ENCODE measurements at regions not wholly inside any gene's neighbourhood (a gene's known extent, or its start where the extent isn't known, plus 50 kb on each side); places are given as distances from the start of the nearest gene placed in this dataset.
A peak's percentile ranks its signal among the peaks of the same experiment; 100 is the strongest.

GRCh38 chr2:56444339-56444738, 260.5 kb downstream of the CCDC85A start:
- peak; percentile 23 for DNase-seq (ENCODE audit: extremely low read depth, low read depth, low spot score)

DNA sequence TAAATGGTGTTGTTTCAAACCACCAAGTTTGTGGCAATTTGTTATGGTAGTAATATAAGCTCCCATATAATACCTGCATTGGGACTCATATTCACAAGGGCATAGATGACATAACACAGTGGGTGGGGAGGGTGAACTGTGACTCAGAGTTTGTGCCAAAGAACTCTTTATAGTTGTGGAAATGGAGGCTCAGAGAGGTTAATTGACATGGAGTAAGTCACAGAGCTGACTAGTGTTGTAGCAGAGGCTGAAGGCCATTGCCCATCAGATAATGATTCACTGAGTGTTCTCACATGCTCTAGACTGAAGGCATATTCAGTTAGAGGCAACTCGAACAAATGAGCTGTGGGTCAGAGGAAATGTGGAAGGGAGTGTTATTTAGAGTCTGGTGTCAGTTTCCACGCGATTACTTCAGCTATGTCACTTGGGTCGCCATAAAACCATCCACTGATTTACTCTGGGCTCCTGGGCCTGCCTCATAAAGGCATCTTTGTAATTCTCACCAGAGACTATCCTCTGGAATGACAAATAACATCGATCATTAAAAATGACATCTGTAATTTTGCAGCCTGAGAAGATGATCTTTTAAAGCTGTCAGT, 264.7 kb downstream of the CCDC85A start:
- no peak for DNase-seq (ENCODE audit: extremely low read depth, low read depth, low spot score)

GRCh38 chr2:56449002-56449431, 265.2 kb downstream of the CCDC85A start:
- no peak for DNase-seq (ENCODE audit: extremely low read depth, low read depth, low spot score)

DNA sequence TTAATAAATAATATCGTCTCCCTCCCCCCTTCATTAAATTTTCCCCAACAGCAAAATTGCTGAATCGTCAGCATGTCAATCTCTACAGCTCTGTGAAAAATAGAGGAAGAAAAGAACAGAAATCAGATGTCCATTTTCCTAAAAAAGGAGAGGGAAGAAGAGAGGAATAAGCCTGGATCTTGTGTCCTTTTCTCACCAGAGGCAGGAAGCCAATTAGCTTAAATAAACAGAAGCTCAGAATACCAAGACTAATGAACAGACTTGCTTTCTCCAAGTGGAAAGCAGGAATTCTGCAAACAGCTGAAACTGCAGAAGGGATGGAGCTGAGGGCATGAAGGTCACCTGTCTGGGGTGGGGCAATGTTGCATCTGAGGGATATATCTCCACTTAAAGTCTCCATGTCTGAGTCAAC, 265.7 kb downstream of the CCDC85A start:
- DNase-seq (ENCODE audit: extremely low read depth, low read depth, low spot score), result no peak

GRCh38 chr2:56450047-56450446, 266.3 kb downstream of the CCDC85A start:
- no peak for DNase-seq (ENCODE audit: extremely low read depth, low read depth, low spot score)

- DNase-seq (ENCODE audit: extremely low read depth, low read depth, low spot score), result no peak
Measured at GRCh38 chr2:56450772-56451171, 267.0 kb downstream of the CCDC85A start.

DNA sequence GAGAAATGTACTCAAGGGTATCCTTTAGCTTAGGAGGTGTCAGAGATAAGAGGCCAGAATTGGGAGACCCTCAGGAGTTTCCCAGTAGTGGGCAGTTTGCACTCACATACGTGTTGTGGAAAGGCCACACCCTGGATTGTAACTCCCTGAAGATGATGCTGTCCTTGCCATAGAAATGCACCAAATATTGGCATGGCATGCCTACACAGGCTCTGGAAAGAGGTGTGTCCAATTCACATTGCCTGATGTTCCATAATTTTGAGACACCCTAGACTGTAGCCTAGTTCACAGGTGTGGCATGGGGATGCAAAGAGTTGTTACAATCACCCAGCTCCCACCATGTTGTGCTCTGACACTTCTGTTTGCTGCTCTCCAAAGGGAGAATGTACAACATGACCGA, 271.9 kb downstream of the CCDC85A start:
- no peak for DNase-seq (ENCODE audit: extremely low read depth, low read depth, low spot score)

DNA sequence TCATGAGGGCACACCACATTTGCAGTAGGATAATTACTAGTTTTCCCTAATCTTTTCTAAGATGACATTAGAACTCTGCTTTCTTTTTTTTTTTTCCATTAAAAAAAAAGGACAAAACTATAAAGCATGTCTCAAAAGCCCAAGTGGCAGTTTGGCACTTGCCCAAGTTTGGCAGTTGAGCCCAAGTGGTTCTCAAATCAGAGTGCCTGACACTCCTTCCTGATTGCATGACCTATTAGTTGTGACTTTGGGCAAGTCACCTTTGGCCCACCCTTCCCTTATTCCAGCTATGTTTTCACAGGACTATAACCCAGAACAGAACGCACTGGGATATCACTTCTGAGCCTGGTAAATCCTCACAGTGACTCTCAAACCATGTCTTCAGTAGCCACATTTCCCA, 273.0 kb downstream of the CCDC85A start:
- no peak for DNase-seq (ENCODE audit: extremely low read depth, low read depth, low spot score)

- DNase-seq (ENCODE audit: extremely low read depth, low read depth, low spot score), result no peak
Measured at GRCh38 chr2:56460508-56460907, 276.7 kb downstream of the CCDC85A start.

DNA sequence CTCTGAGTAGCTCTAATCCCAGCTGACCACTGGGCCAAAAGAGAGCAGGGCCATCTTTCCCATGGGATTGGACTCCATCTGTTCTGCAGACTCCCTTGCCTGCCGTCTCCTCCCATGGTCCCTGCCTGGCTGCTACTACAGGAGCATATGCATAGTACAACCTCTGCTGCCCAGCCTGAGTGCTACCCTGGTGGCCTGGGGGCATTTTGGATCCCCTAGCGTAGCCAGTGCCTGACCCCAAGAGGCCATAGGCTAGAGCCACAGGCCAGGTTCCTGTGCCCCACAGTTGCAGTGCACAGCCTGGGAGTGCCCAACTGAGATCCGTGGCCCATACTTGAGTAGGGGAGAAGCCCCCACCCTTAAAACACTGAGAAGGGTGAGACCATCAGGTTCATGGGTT, 280.3 kb downstream of the CCDC85A start:
- no peak for DNase-seq (ENCODE audit: extremely low read depth, low read depth, low spot score)

- DNase-seq (ENCODE audit: extremely low read depth, low read depth, low spot score), result no peak
Measured at GRCh38 chr2:56464613-56465012, 280.8 kb downstream of the CCDC85A start.

- DNase-seq (ENCODE audit: extremely low read depth, low read depth, low spot score), result no peak
Measured at GRCh38 chr2:56465491-56465890, 281.7 kb downstream of the CCDC85A start.

DNA sequence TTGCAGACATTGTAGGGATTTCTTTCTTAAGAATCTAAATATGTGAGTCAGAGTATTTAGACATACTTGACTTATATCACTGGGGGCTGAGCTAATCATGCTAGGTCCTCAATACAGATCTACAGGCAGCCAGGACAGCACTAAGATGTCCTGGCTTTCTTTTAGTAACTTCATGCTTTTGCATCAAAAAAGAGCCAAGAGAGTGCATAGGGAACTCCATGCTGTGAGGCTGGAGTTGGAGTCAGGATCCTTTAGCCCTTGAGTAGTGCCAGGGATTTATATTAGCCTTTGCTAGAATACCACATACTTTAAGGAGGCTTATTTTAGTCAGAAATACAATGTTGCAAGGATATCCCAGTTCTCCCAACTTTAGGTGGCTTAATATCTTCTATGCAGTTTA, 289.7 kb downstream of the CCDC85A start:
- no peak for DNase-seq (ENCODE audit: extremely low read depth, low read depth, low spot score)

DNA sequence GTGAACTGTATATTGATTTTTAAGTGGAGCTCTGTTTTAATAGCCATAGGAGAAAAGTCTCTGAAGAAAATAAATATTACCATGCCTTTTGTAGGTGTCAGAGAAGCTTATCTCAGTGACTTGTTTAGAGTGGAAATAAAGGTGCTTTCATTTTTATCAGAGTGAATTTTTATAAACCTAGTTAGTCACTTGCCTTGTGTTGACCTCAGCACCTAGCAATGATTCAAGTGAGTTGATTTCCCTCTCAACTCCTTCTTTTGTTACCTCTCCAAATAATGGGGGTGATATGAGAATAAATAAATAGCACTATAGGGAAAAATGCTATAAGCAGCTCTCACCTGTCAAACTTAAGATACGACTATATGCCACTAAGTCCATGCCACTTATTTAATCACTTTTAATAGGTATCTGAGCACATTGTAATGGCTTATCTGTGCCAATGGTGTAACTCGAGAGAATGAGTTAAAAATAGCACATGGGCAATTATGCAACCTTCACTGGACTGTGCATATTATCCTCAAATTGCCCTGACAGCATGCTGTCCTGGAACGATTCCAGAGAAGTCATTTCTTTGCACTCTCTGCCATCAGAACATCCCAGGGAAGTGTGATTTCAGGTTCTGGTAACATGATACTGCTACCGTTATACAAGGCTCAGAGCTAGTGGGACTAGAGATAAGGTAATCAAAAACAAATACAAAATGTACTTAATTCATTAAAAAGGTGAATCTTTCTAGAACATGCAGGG, 290.8 kb downstream of the CCDC85A start:
- no peak for DNase-seq (ENCODE audit: extremely low read depth, low read depth, low spot score)

DNA sequence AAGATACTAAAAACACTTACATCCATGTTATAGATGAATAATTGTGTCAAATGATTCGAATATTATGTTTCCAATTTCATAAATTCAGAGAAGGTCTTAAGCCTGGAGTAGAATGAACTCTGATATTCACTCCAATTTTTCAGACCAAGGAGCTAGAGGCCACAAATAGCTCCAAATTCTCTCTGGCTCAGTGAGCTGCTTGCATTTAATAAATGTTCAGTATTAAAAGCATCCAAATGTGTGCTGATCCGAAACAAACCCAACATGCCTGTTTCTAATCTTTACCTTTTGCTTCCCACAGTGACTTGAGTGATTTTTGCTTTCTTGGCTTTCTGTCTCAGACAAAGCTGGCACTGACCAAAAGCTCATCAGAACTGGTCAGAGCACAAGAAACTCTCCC, 291.4 kb downstream of the CCDC85A start:
- DNase-seq (ENCODE audit: extremely low read depth, low read depth, low spot score), result no peak

- DNase-seq (ENCODE audit: extremely low read depth, low read depth, low spot score), result no peak
Measured at GRCh38 chr2:56476509-56477071, 292.8 kb downstream of the CCDC85A start.

DNA sequence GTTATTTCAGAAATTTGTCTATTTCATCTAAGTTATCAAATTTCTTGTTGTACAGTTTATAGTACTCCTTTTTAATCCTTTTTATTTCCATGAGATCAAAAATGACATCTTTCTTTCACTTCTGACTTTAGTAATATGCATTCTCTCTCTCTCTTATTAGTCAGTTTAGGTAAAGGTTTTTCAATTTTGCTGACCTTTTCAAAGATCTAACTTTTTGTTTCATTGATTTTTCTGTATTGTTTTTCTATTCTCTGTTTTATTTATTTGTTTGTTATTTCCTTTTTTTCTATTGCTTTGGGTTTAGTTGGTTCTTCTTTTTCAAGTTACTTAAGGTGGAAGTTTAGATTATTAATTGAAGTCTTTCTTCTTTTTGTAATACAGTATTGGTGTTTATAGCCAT, 294.2 kb downstream of the CCDC85A start:
- no peak for DNase-seq (ENCODE audit: extremely low read depth, low read depth, low spot score)

DNA sequence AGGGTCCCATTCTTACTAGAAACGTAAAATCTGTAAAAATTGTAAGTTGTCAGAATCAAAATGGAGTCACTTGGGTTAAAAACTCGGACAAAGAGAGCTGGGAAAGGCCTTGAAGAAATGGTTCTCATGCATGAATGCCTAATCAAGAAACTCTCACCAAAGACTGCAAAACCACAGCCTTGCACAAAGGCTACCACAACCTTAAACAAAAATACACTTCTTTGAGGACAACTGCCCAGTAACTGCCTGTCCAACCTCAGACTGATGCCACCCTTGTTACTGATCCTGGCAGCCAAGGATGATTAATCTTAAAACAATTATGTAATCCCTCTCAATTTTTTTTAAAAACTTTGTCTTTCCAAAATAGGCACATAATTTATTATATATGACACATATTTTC, 299.3 kb downstream of the CCDC85A start:
- DNase-seq (ENCODE audit: extremely low read depth, low read depth, low spot score), result no peak

DNA sequence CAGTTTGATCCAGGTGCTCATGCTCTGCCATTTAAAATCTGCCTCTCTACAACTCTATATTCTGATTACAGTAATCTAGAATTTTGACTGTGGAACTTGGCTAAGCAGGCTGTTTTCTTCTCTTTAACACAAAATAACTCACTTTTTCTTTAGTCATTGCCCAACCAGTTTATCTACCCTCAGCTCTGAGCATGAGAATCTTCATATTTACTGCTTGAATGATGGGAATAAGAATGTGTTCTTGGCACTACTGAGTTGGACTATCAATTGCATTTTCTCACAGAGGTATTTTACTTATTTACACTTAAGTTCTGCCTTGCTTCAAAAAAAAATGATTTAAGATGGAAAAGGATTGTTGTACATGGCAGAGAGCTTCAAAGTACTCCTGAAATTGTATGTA, 301.1 kb downstream of the CCDC85A start:
- no peak for DNase-seq (ENCODE audit: extremely low read depth, low read depth, low spot score)

- DNase-seq (ENCODE audit: extremely low read depth, low read depth, low spot score), result no peak
Measured at GRCh38 chr2:56500317-56500716, 316.5 kb downstream of the CCDC85A start.

GRCh38 chr2:56502616-56503015, 318.8 kb downstream of the CCDC85A start:
- no peak for DNase-seq (ENCODE audit: extremely low read depth, low read depth, low spot score)

- no peak for DNase-seq (ENCODE audit: extremely low read depth, low read depth, low spot score)
Measured at GRCh38 chr2:56505885-56506284, 322.1 kb downstream of the CCDC85A start.
